HepG2 (cell line): ENCODE measurements at regions not wholly inside any gene's neighbourhood (a gene's known extent, or its start where the extent isn't known, plus 50 kb on each side); places are given as distances from the start of the nearest gene placed in this dataset.

Experiments
- ATAC-seq: fragments of 200-7000 bp; cut with Tn5 transposase; 3 replicates; pipeline ENCODE4 v1.9.1; 2020; ENCODE audit warnings: mild to moderate bottlenecking, moderate library complexity
- BruUV-seq: library from RNA; stranded (reverse); fragments of 400-500 nt; replicated peaks from 2 replicates; lab custom pipeline; 2021; lab: Mats Ljungman, UMichigan
- CTCF ChIA-PET: fragments of 300-600 bp; formaldehyde crosslinking; extraction: SDS; loops from one replicate; lab custom pipeline; 2021; ENCODE audit warnings: low total read pairs, inconsistent platforms, low intra/inter-chr PET ratio; lab: Yijun Ruan, JAX
- POLR2A ChIA-PET: fragments of 350-600 bp; sonication (Branson Sonifier 250); formaldehyde crosslinking; loops from one replicate; lab custom pipeline; 2020; ENCODE audit warnings: antibody characterized with exemption, inconsistent platforms; lab: Yijun Ruan, JAX
- DNase-seq: peaks from one replicate; pipeline ENCODE4 v3.0.0-alpha.2; 2015; ENCODE audit warnings: low spot score
- FAIRE-seq: peaks from 3 replicates; lab custom pipeline; 2011; peaks lifted over from hg19 to GRCh38; lab: Jason Lieb, UNC
- H2AFZ ChIP-seq: one replicate; pipeline ENCODE4 v1.6.1; 2011; ENCODE audit warnings: low read length, inconsistent platforms
- H3K27ac ChIP-seq: fragments of 300-600 bp; 3 replicates; pipeline ENCODE4 v1.8.0; 2011; ENCODE audit warnings: mixed run types, mild to moderate bottlenecking, mixed read lengths, low read length, inconsistent platforms; ENCODE audit not compliant: insufficient read depth; ENCODE audit errors: extremely low read length
- H3K27me3 ChIP-seq, 2 experiments: fragments of 200-600 bp in 1 of 2; 2 replicates in 1 of 2; 3 replicates in 1 of 2; pipeline versions ENCODE4 v1.6.0 to v1.8.0; 2011; ENCODE audit warnings: low read length in 2 of 2, mild to moderate bottlenecking in 2 of 2, moderate library complexity in 2 of 2, inconsistent platforms in 1 of 2; ENCODE audit not compliant: insufficient read depth in 2 of 2, control insufficient read depth in 1 of 2
- H3K36me3 ChIP-seq, 2 experiments: fragments of 200-600 bp in 1 of 2; replicated peaks in 1 of 2; 2 replicates in 1 of 2; 3 replicates in 1 of 2; pipeline versions ENCODE4 v1.5.1 to v1.8.0; 2011; ENCODE audit warnings: low read length in 2 of 2, inconsistent platforms in 1 of 2; ENCODE audit not compliant: insufficient read depth in 2 of 2, control insufficient read depth in 1 of 2
- H3K4me1 ChIP-seq: 2 replicates; pipeline ENCODE4 v1.5.1; 2012; ENCODE audit warnings: low read length, inconsistent platforms; ENCODE audit not compliant: insufficient read depth
- H3K4me2 ChIP-seq: 2 replicates; pipeline ENCODE4 v1.6.0; 2011; ENCODE audit warnings: low read depth, low read length, inconsistent platforms
- H3K4me3 ChIP-seq, 3 experiments: fragments of 200-600 bp in 1 of 3; sonication (generic), shearing (Covaris generic) in 1 of 3; replicated peaks in 1 of 3; 2 replicates each; pipeline ENCODE4 v1.5.1; 2011 to 2016; ENCODE audit warnings: low read length in 3 of 3, inconsistent platforms in 2 of 3, low read depth in 2 of 3, mild to moderate bottlenecking in 2 of 3, control low read depth in 1 of 3, mixed read lengths in 1 of 3; ENCODE audit not compliant: insufficient read depth in 1 of 3
- H3K79me2 ChIP-seq: one replicate; pipeline ENCODE4 v1.6.1; 2011; ENCODE audit warnings: low read length, inconsistent platforms; ENCODE audit not compliant: insufficient read depth
- H3K9ac ChIP-seq: 2 replicates; pipeline ENCODE4 v1.6.0; 2011; ENCODE audit warnings: mild to moderate bottlenecking, low read depth, low read length, inconsistent platforms; ENCODE audit not compliant: insufficient read depth
- H3K9me3 ChIP-seq: 2 replicates; pipeline ENCODE4 v1.5.1; 2012; ENCODE audit warnings: mild to moderate bottlenecking, low read length
- H4K20me1 ChIP-seq: 2 replicates; pipeline ENCODE4 v1.6.0; 2011; ENCODE audit warnings: inconsistent platforms, mild to moderate bottlenecking, low read length, moderate library complexity; ENCODE audit not compliant: insufficient read depth
- CEBPB ChIP-seq: IDR thresholded peaks from 2 replicates; pipeline ENCODE4 v1.6.1; 2011; ENCODE audit warnings: low read depth, low read length, improper control_type of control experiment, borderline replicate concordance
- CHCHD3 ChIP-seq: sonication (generic); formaldehyde crosslinking; IDR thresholded peaks from 2 replicates; pipeline ENCODE4 v1.8.0; 2022; ENCODE audit warnings: mild to moderate bottlenecking, missing genetic modification reagents, moderate library complexity
- GTF3A ChIP-seq: sonication (generic); formaldehyde crosslinking; conservative IDR thresholded peaks from 2 replicates; pipeline ENCODE4 v1.4.0; 2020; ENCODE audit warnings: mild to moderate bottlenecking, missing genetic modification reagents
- KDM4B ChIP-seq: sonication (generic); formaldehyde crosslinking; IDR thresholded peaks from 2 replicates; pipeline ENCODE4 v1.4.0; 2020; ENCODE audit warnings: missing genetic modification reagents
- MEIS1 ChIP-seq: sonication (generic); formaldehyde crosslinking; IDR thresholded peaks from 2 replicates; pipeline ENCODE4 v1.9.0; 2021; ENCODE audit warnings: mild to moderate bottlenecking, missing genetic modification reagents, moderate library complexity, borderline replicate concordance
- NCOA1 ChIP-seq: sonication (generic); formaldehyde crosslinking; IDR thresholded peaks from 2 replicates; pipeline ENCODE4 v1.9.0; 2021; ENCODE audit warnings: missing genetic modification reagents
- ZNF292 ChIP-seq: sonication (generic); formaldehyde crosslinking; IDR thresholded peaks from 2 replicates; pipeline ENCODE4 v1.8.1; 2022; ENCODE audit warnings: mild to moderate bottlenecking, low read depth, missing genetic modification reagents, borderline replicate concordance
- ZNF7 ChIP-seq: IDR thresholded peaks from 2 replicates; pipeline ENCODE4 v1.6.1; 2016; ENCODE audit warnings: missing biosample characterization, missing genetic modification reagents
- WGBS: methylation state at CpG from one replicate; pipeline ENCODE4 v1.1.6; 2017; ENCODE audit warnings: low lambda C conversion rate; 5-methylcytosine and 5-hydroxymethylcytosine counted together
- in situ Hi-C: cut with HindIII; loops from 2 replicates; pipeline ENCODE4 v1.10.0; 2017; ENCODE audit warnings: low pct_unique_long_range_greater_than_20kb; ENCODE audit not compliant: extremely low pct_ligation_motif_present
- intact Hi-C: fragments of 100-400 bp; cut with micrococcal nuclease; formaldehyde crosslinking; loops from one replicate; pipeline ENCODE4 v1.10.0; 2022; ENCODE audit not compliant: unreplicated experiment
- TF ChIP-seq, protein P1 (sequence below): sonication (generic); formaldehyde crosslinking; IDR thresholded peaks from 2 replicates; pipeline ENCODE4 v1.9.0; 2021; ENCODE audit warnings: missing genetic modification reagents, mild to moderate bottlenecking, borderline replicate concordance
- TF ChIP-seq, protein P2 (sequence below): sonication (generic); formaldehyde crosslinking; IDR thresholded peaks from 2 replicates; pipeline ENCODE4 v1.5.0; 2020; ENCODE audit warnings: missing genetic modification reagents
- TF ChIP-seq, protein P3 (sequence below): sonication (generic); formaldehyde crosslinking; IDR thresholded peaks from 2 replicates; pipeline ENCODE4 v1.4.0; 2020; ENCODE audit warnings: missing genetic modification reagents
- TF ChIP-seq, protein P4 (sequence below): sonication (generic); formaldehyde crosslinking; IDR thresholded peaks from 2 replicates; pipeline ENCODE4 v1.4.0; 2020; ENCODE audit warnings: missing genetic modification reagents, mild to moderate bottlenecking, borderline replicate concordance

DNA sequence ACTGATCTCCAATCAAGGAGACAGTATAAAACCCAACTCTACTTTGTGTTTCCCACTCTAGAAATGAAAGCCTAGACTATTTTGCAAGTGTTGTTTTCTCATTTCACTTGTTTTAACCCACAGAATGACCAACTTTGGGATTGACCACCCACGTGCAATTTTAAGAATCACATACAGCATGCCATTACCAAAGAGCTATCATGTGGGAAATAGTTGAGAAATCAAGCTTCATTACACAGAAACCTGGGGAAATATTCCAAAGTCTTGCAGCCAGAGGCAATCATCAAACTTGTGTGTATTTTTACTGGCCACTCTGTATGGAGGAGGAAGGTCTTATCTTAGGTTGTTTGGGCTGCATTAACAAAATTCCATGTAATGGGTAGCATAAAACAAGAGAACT, 451.4 kb upstream of the DAB2 start:
- WGBS = 0% methylated on average over 1 of the region's 1 CpG
- no peak for FAIRE-seq
- no peak for TF ChIP-seq MEIS1 (CRISPR knock-in tag)
- no peak for TF ChIP-seq NCOA1 (CRISPR knock-in tag)
- TF ChIP-seq, protein P1, sequence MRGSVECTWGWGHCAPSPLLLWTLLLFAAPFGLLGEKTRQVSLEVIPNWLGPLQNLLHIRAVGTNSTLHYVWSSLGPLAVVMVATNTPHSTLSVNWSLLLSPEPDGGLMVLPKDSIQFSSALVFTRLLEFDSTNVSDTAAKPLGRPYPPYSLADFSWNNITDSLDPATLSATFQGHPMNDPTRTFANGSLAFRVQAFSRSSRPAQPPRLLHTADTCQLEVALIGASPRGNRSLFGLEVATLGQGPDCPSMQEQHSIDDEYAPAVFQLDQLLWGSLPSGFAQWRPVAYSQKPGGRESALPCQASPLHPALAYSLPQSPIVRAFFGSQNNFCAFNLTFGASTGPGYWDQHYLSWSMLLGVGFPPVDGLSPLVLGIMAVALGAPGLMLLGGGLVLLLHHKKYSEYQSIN (CRISPR knock-in tag) = no peak
- TF ChIP-seq, protein P2, sequence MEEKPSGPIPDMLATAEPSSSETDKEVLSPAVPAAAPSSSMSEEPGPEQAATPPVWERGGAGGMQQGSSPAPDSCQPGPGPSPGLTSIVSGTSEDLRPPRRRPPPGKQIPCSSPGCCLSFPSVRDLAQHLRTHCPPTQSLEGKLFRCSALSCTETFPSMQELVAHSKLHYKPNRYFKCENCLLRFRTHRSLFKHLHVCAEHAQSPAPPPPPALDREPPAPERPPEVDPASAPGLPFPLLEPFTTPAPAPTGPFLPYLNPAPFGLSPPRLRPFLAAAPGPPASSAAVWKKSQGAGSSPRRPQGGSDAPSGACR (CRISPR knock-in tag) = no peak
- TF ChIP-seq ZNF292 = no peak
- TF ChIP-seq, protein P3, sequence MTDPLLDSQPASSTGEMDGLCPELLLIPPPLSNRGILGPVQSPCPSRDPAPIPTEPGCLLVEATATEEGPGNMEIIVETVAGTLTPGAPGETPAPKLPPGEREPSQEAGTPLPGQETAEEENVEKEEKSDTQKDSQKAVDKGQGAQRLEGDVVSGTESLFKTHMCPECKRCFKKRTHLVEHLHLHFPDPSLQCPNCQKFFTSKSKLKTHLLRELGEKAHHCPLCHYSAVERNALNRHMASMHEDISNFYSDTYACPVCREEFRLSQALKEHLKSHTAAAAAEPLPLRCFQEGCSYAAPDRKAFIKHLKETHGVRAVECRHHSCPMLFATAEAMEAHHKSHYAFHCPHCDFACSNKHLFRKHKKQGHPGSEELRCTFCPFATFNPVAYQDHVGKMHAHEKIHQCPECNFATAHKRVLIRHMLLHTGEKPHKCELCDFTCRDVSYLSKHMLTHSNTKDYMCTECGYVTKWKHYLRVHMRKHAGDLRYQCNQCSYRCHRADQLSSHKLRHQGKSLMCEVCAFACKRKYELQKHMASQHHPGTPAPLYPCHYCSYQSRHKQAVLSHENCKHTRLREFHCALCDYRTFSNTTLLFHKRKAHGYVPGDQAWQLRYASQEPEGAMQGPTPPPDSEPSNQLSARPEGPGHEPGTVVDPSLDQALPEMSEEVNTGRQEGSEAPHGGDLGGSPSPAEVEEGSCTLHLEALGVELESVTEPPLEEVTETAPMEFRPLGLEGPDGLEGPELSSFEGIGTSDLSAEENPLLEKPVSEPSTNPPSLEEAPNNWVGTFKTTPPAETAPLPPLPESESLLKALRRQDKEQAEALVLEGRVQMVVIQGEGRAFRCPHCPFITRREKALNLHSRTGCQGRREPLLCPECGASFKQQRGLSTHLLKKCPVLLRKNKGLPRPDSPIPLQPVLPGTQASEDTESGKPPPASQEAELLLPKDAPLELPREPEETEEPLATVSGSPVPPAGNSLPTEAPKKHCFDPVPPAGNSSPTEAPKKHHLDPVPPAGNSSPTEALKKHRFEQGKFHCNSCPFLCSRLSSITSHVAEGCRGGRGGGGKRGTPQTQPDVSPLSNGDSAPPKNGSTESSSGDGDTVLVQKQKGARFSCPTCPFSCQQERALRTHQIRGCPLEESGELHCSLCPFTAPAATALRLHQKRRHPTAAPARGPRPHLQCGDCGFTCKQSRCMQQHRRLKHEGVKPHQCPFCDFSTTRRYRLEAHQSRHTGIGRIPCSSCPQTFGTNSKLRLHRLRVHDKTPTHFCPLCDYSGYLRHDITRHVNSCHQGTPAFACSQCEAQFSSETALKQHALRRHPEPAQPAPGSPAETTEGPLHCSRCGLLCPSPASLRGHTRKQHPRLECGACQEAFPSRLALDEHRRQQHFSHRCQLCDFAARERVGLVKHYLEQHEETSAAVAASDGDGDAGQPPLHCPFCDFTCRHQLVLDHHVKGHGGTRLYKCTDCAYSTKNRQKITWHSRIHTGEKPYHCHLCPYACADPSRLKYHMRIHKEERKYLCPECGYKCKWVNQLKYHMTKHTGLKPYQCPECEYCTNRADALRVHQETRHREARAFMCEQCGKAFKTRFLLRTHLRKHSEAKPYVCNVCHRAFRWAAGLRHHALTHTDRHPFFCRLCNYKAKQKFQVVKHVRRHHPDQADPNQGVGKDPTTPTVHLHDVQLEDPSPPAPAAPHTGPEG = no peak
- no peak for TF ChIP-seq GTF3A (CRISPR knock-in tag)
- TF ChIP-seq KDM4B (CRISPR knock-in tag) = no peak
- no peak for TF ChIP-seq CHCHD3 (CRISPR knock-in tag)
- no peak for TF ChIP-seq ZNF7 (CRISPR knock-in tag)
- no peak for TF ChIP-seq CEBPB
- TF ChIP-seq, protein P4, sequence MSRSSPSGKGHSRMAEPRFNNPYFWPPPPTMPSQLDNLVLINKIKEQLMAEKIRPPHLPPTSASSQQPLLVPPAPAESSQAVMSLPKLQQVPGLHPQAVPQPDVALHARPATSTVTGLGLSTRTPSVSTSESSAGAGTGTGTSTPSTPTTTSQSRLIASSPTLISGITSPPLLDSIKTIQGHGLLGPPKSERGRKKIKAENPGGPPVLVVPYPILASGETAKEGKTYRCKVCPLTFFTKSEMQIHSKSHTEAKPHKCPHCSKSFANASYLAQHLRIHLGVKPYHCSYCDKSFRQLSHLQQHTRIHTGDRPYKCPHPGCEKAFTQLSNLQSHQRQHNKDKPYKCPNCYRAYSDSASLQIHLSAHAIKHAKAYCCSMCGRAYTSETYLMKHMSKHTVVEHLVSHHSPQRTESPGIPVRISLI = no peak

More for the DNA sequence above, 451.4 kb upstream of the DAB2 start:
- no TSS peak for BruUV-seq
- ATAC-seq = no peak
- H3K9ac ChIP-seq = no peak overlapping the region
- no peak overlapping the region for H3K4me3 ChIP-seq
- no peaks in the 10 kb centered on the region for H4K20me1 ChIP-seq
- intact Hi-C loops (no loop called here), in situ Hi-C loops (no loop called here)
- no peaks in the 10 kb centered on the region for H3K36me3 ChIP-seq
- H3K9me3 ChIP-seq = peaks cover 33% of the 10 kb centered on the region; the same call in 1 of the 2 replicates
- ChIA-PET POLR2A (no interaction called here), CTCF (no interaction called here)
- no peak for DNase-seq
- H3K4me2 ChIP-seq = no peak overlapping the region
- H3K79me2 ChIP-seq = no peaks in the 10 kb centered on the region
- H2AFZ ChIP-seq = no peak overlapping the region
- H3K27ac ChIP-seq = no peak overlapping the region
- no peaks in the 10 kb centered on the region for H3K4me1 ChIP-seq
- H3K27me3 ChIP-seq = no peaks in the 10 kb centered on the region
